Stimulated activated CD8-positive, alpha-beta memory T cell treated with anti-CD3 and anti-CD28 coated beads, Interleukin-4, amount 100 ng/mL, for 1 hour (primary cell): ENCODE measurements at regions not wholly inside any gene's neighbourhood (a gene's known extent, or its start where the extent isn't known, plus 50 kb on each side); places are given as distances from the start of the nearest gene placed in this dataset.
"Not testable (repeated sequence)": the region's sequence is repeated elsewhere in the genome, so short reads cannot be mapped to it uniquely, and the experiment has no call there.

ENCODE experiments used
- DNase-seq, 2 donors: peaks; one replicate each; pipeline ENCODE4 v3.0.0-alpha.2; 2020; ENCODE audit warnings: low read depth in 2 of 2, low spot score in 1 of 2

GRCh38 chr2:204140246-204140645, 203.7 kb downstream of the ICOS start:
- DNase-seq = no peak

GRCh38 chr2:204143216-204144014, 206.9 kb downstream of the ICOS start:
- no peak for DNase-seq

GRCh38 chr2:204144492-204144891, 207.9 kb downstream of the ICOS start:
- no peak for DNase-seq

- peak; percentile 42 to 62 for DNase-seq
Observed at GRCh38 chr2:204145263-204145751, 208.7 kb downstream of the ICOS start.

- no peak for DNase-seq
Observed at GRCh38 chr2:204145791-204146190, 209.2 kb downstream of the ICOS start.

- not testable (repeated sequence) for DNase-seq
Observed at GRCh38 chr2:204147040-204147439, 210.5 kb downstream of the ICOS start.

- DNase-seq = no peak
Observed at GRCh38 chr2:204150721-204151120, 214.2 kb downstream of the ICOS start.

- no peak for DNase-seq
Observed at GRCh38 chr2:204152616-204153015, 216.1 kb downstream of the ICOS start.

GRCh38 chr2:204154863-204155262, 218.3 kb downstream of the ICOS start:
- no peak for DNase-seq

- DNase-seq = no peak
Observed at GRCh38 chr2:204156456-204156855, 219.9 kb downstream of the ICOS start.

- no peak for DNase-seq
Observed at GRCh38 chr2:204157684-204158083, 221.1 kb downstream of the ICOS start.

- DNase-seq = no peak
Observed at GRCh38 chr2:204159526-204159925, 223.0 kb downstream of the ICOS start.

GRCh38 chr2:204160989-204161388, 224.4 kb downstream of the ICOS start:
- no peak for DNase-seq

GRCh38 chr2:204161886-204162285, 225.3 kb downstream of the ICOS start:
- no peak for DNase-seq

- no peak for DNase-seq
Observed at GRCh38 chr2:204166961-204167360, 230.4 kb downstream of the ICOS start.

GRCh38 chr2:204167670-204168069, 231.1 kb downstream of the ICOS start:
- DNase-seq = not testable (repeated sequence)

GRCh38 chr2:204170411-204170810, 233.8 kb downstream of the ICOS start:
- DNase-seq = no peak

GRCh38 chr2:204171432-204172144, 235.0 kb downstream of the ICOS start:
- DNase-seq = no peak

- no peak for DNase-seq
Observed at GRCh38 chr2:204172145-204172600, 235.6 kb downstream of the ICOS start.

GRCh38 chr2:204174034-204174433, 237.5 kb downstream of the ICOS start:
- no peak for DNase-seq

- no peak for DNase-seq
Observed at GRCh38 chr2:204175552-204176271, 239.1 kb downstream of the ICOS start.

- DNase-seq = no peak
Observed at GRCh38 chr2:204176306-204176705, 239.7 kb downstream of the ICOS start.
